GM21515 (cell line): ENCODE measurements at regions not wholly inside any gene's neighbourhood (a gene's known extent, or its start where the extent isn't known, plus 50 kb on each side); places are given as distances from the start of the nearest gene placed in this dataset.
"Not testable (repeated sequence)": the region's sequence is repeated elsewhere in the genome, so short reads cannot be mapped to it uniquely, and the experiment has no call there.

Source experiments
- ATAC-seq: cut with Tn5 transposase; IDR thresholded peaks from one replicate; pipeline ENCODE4 v1.9.1; 2021; ENCODE audit not compliant: unreplicated experiment

GRCh38 chr2:175621821-175622220 lies 380.2 kb downstream of the LNPK start:
- no peak for ATAC-seq

- no peak for ATAC-seq
These were observed 382.0 kb downstream of the LNPK start for GRCh38 chr2:175620106-175620505.

GRCh38 chr2:175619179-175620045 lies 382.7 kb downstream of the LNPK start:
- no peak for ATAC-seq

GRCh38 chr2:175612280-175612679 lies 389.8 kb downstream of the LNPK start:
- ATAC-seq, result no peak

- ATAC-seq, result no peak
These were observed 395.8 kb downstream of the LNPK start for GRCh38 chr2:175606010-175606841.

GRCh38 chr2:175605640-175606009 lies 396.4 kb downstream of the LNPK start:
- no peak for ATAC-seq

GRCh38 chr2:175601969-175602368 lies 400.1 kb downstream of the LNPK start:
- no peak for ATAC-seq

GRCh38 chr2:175599966-175600831 lies 401.9 kb downstream of the LNPK start:
- ATAC-seq, result no peak

- no peak for ATAC-seq
These were observed 404.8 kb downstream of the LNPK start for GRCh38 chr2:175597286-175597685.

GRCh38 chr2:175595139-175595538 lies 406.9 kb downstream of the LNPK start:
- ATAC-seq, result no peak

- not testable (repeated sequence) for ATAC-seq
These were observed 408.2 kb downstream of the LNPK start for GRCh38 chr2:175593686-175594525.

- not testable (repeated sequence) for ATAC-seq
These were observed 406.7 kb upstream of the ATP5MC3 start for GRCh38 chr2:175588213-175588612.

- no peak for ATAC-seq
These were observed 404.0 kb upstream of the ATP5MC3 start for GRCh38 chr2:175585496-175585895.

- no peak for ATAC-seq
These were observed 399.1 kb upstream of the ATP5MC3 start for GRCh38 chr2:175580652-175581051.

GRCh38 chr2:175579646-175580045 lies 398.1 kb upstream of the ATP5MC3 start:
- no peak for ATAC-seq

- ATAC-seq, result no peak
These were observed 396.0 kb upstream of the ATP5MC3 start for GRCh38 chr2:175577368-175577970.

- no peak for ATAC-seq
These were observed 395.4 kb upstream of the ATP5MC3 start for GRCh38 chr2:175576875-175577274.

GRCh38 chr2:175576270-175576669 lies 394.8 kb upstream of the ATP5MC3 start:
- ATAC-seq, result no peak

- peak; percentile 99 for ATAC-seq
These were observed 394.1 kb upstream of the ATP5MC3 start for GRCh38 chr2:175575346-175576258.
